HG02870 (cell line): ENCODE measurements at regions not wholly inside any gene's neighbourhood (a gene's known extent, or its start where the extent isn't known, plus 50 kb on each side); places are given as distances from the start of the nearest gene placed in this dataset.

Source experiments
- ATAC-seq: cut with Tn5 transposase; IDR thresholded peaks from one replicate; pipeline ENCODE4 v1.9.1; 2021; ENCODE audit warnings: mild to moderate bottlenecking, moderate library complexity; ENCODE audit not compliant: unreplicated experiment

- no peak for ATAC-seq
Measured at GRCh38 chr4:110290511-110290910, 92.1 kb upstream of the ELOVL6 start.

- no peak for ATAC-seq
Measured at GRCh38 chr4:110289601-110290100, 91.2 kb upstream of the ELOVL6 start.

GRCh38 chr4:110287130-110287529 lies 88.7 kb upstream of the ELOVL6 start:
- ATAC-seq = peak; percentile 100

- ATAC-seq = no peak
Measured at GRCh38 chr4:110278127-110278526, 79.7 kb upstream of the ELOVL6 start.

- no peak for ATAC-seq
Measured at GRCh38 chr4:110275871-110276270, 77.5 kb upstream of the ELOVL6 start.

GRCh38 chr4:110271986-110272385 lies 73.6 kb upstream of the ELOVL6 start:
- ATAC-seq = no peak

GRCh38 chr4:110270492-110271197 lies 72.2 kb upstream of the ELOVL6 start:
- ATAC-seq = no peak

- no peak for ATAC-seq
Measured at GRCh38 chr4:110268790-110269189, 70.4 kb upstream of the ELOVL6 start.

GRCh38 chr4:110268352-110268751 lies 69.9 kb upstream of the ELOVL6 start:
- peak; percentile 95 for ATAC-seq

GRCh38 chr4:110266136-110266535 lies 67.7 kb upstream of the ELOVL6 start:
- no peak for ATAC-seq

- ATAC-seq = no peak
Measured at GRCh38 chr4:110265001-110265400, 66.6 kb upstream of the ELOVL6 start.

- no peak for ATAC-seq
Measured at GRCh38 chr4:110260299-110260698, 61.9 kb upstream of the ELOVL6 start.

GRCh38 chr4:110250023-110250387 lies 51.6 kb upstream of the ELOVL6 start:
- ATAC-seq = no peak

GRCh38 chr4:110248831-110249253 lies 50.4 kb upstream of the ELOVL6 start:
- no peak for ATAC-seq
